Uterus (tissue), 3 donors: ENCODE measurements at regions not wholly inside any gene's neighbourhood (a gene's known extent, or its start where the extent isn't known, plus 50 kb on each side); places are given as distances from the start of the nearest gene placed in this dataset.

ENCODE experiments used
- DNase-seq, 2 donors: peaks; one replicate each; pipeline ENCODE4 v3.0.0-alpha.2; 2019 to 2020
- H3K27ac ChIP-seq, 2 donors: fragments of 200-600 bp; sonication (generic); 1 replicate in 1 of 2; 2 replicates in 1 of 2; pipeline ENCODE4 v1.5.1; 2016 to 2018
- H3K27me3 ChIP-seq, 2 donors: fragments of 200-600 bp; sonication (generic); one replicate each; pipeline ENCODE4 v1.5.1; 2018 to 2019; ENCODE audit warnings: control low read depth in 1 of 2
- H3K36me3 ChIP-seq, 2 donors: fragments of 200-600 bp; sonication (generic); one replicate each; pipeline ENCODE4 v1.5.1; 2019; ENCODE audit warnings: control low read depth in 1 of 2
- H3K4me1 ChIP-seq, 2 donors: fragments of 200-600 bp; sonication (generic); one replicate each; pipeline ENCODE4 v1.5.1; 2018 to 2019; ENCODE audit warnings: control low read depth in 1 of 2
- H3K4me3 ChIP-seq, 2 donors: fragments of 200-600 bp; sonication (generic); 1 replicate in 1 of 2; 2 replicates in 1 of 2; pipeline ENCODE4 v1.5.1; 2018 to 2019; ENCODE audit warnings: mild to moderate bottlenecking in 1 of 2
- H3K9me3 ChIP-seq, 2 donors: fragments of 200-600 bp; sonication (generic); one replicate each; pipeline ENCODE4 v1.5.1; 2019; ENCODE audit warnings: control low read depth in 1 of 2
- CTCF ChIP-seq, 4 experiments: fragments of 200-600 bp in 2 of 4; fragments of 450-650 bp in 2 of 4; sonication (generic) in 2 of 4; IDR thresholded peaks; one replicate each; pipeline ENCODE4 v1.5.1; 2016 to 2019; ENCODE audit warnings: antibody characterized with exemption in 4 of 4, mild to moderate bottlenecking in 2 of 4, moderate library complexity in 1 of 4
- POLR2A ChIP-seq, 2 donors: fragments of 450-650 bp; IDR thresholded peaks; one replicate each; pipeline ENCODE4 v1.6.1; 2016; ENCODE audit warnings: antibody characterized with exemption in 2 of 2, mild to moderate bottlenecking in 1 of 2, moderate library complexity in 1 of 2
- intact Hi-C: fragments of 100-400 bp; cut with DNase I; formaldehyde crosslinking; loops from one replicate; pipeline ENCODE4 v1.15.1; 2023; ENCODE audit warnings: low total_unique reads
- donor health status: DM: yes; HTN: yes; CAD: no.

- Histone ChIP-seq H3K4me3 (no peak overlapping the region), H3K27me3 (no peaks in the 10 kb centered on the region), H3K4me1 (no peaks in the 10 kb centered on the region), H3K27ac (no peak overlapping the region), H3K9me3 (no peaks in the 10 kb centered on the region), H3K36me3 (no peaks in the 10 kb centered on the region)
- TF ChIP-seq POLR2A (IDR thresholded peaks at IDR 0.05) (no peak), CTCF (IDR thresholded peaks at IDR 0.05) (no peak)
- DNase-seq, result no peak
- intact Hi-C loops, result no loop called here
These were observed 88.3 kb downstream of the LHX2 start for GRCh38 chr9:124099860-124100259.

GRCh38 chr9:124101215-124101968, 89.8 kb downstream of the LHX2 start:
- no peak overlapping the region for H3K4me3 ChIP-seq
- H3K36me3 ChIP-seq, result no peaks in the 10 kb centered on the region
- H3K4me1 ChIP-seq, result no peaks in the 10 kb centered on the region
- intact Hi-C loops, result no loop called here
- no peaks in the 10 kb centered on the region for H3K27me3 ChIP-seq
- H3K9me3 ChIP-seq, result no peaks in the 10 kb centered on the region
- TF ChIP-seq POLR2A (IDR thresholded peaks at IDR 0.05) (no peak), CTCF (IDR thresholded peaks at IDR 0.05) (no peak)
- no peak for DNase-seq
- H3K27ac ChIP-seq, result no peak overlapping the region

GRCh38 chr9:124101969-124102345, 90.4 kb downstream of the LHX2 start:
- H3K4me3 ChIP-seq, result no peak overlapping the region
- H3K4me1 ChIP-seq, result no peaks in the 10 kb centered on the region
- H3K27me3 ChIP-seq, result no peaks in the 10 kb centered on the region
- no peak overlapping the region for H3K27ac ChIP-seq
- DNase-seq, result no peak
- H3K9me3 ChIP-seq, result no peaks in the 10 kb centered on the region
- no peaks in the 10 kb centered on the region for H3K36me3 ChIP-seq
- TF ChIP-seq CTCF (IDR thresholded peaks at IDR 0.05) (no peak), POLR2A (IDR thresholded peaks at IDR 0.05) (no peak)
- intact Hi-C loops, result no loop called here

GRCh38 chr9:124102363-124102762, 90.8 kb downstream of the LHX2 start:
- H3K27ac ChIP-seq, result no peak overlapping the region
- H3K9me3 ChIP-seq, result no peaks in the 10 kb centered on the region
- H3K4me1 ChIP-seq, result no peaks in the 10 kb centered on the region
- H3K36me3 ChIP-seq, result no peaks in the 10 kb centered on the region
- H3K4me3 ChIP-seq, result no peak overlapping the region
- TF ChIP-seq POLR2A (IDR thresholded peaks at IDR 0.05) (no peak), CTCF (IDR thresholded peaks at IDR 0.05) (no peak)
- no peaks in the 10 kb centered on the region for H3K27me3 ChIP-seq
- intact Hi-C loops, result no loop called here
- DNase-seq, result no peak

GRCh38 chr9:124105266-124105665, 93.7 kb downstream of the LHX2 start:
- Histone ChIP-seq H3K36me3 (no peaks in the 10 kb centered on the region), H3K27me3 (no peaks in the 10 kb centered on the region), H3K27ac (no peak overlapping the region), H3K4me1 (no peaks in the 10 kb centered on the region), H3K4me3 (no peak overlapping the region), H3K9me3 (no peaks in the 10 kb centered on the region)
- TF ChIP-seq POLR2A (IDR thresholded peaks at IDR 0.05) (no peak), CTCF (IDR thresholded peaks at IDR 0.05) (no peak)
- DNase-seq, result no peak
- intact Hi-C loops, result no loop called here
